ENCODE measurements at regions not wholly inside any gene's neighbourhood (a gene's known extent, or its start where the extent isn't known, plus 50 kb on each side); places are given as distances from the start of the nearest gene placed in this dataset.

DNA sequence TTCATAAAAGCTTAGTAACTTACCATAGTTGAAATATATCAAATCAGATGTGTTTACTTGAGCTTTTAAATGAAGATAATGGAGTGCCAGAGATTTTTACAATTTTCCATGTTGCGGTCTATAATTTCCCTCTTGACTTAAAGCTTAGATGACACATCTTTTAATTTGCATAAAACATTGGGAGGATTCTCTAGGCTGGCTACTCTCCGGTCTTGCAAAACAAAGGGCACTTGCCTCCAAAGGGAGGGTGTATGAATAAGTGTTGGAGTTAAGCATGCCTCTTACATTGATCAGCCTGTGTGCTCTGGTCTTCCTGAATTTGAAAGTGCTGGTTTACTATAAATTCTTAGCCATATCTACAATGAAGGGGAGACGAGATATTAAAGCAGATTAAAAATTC, 336.4 kb upstream of the NAV3 start:
- TF ChIP-seq POLR2A (IDR thresholded peaks at IDR 0.05; ENCODE audit: extremely low read depth, insufficient read length) (no peak), CTCF (IDR thresholded peaks at IDR 0.05; ENCODE audit: low read depth, low read length) (no peak), MYC (IDR thresholded peaks at IDR 0.05; ENCODE audit: low read depth, low read length) (no peak)
- TF ChIP-seq, protein P1, sequence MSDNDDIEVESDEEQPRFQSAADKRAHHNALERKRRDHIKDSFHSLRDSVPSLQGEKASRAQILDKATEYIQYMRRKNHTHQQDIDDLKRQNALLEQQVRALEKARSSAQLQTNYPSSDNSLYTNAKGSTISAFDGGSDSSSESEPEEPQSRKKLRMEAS (IDR thresholded peaks at IDR 0.05; ENCODE audit: low read depth, low read length), result no peak
